ENCODE measurements at regions not wholly inside any gene's neighbourhood (a gene's known extent, or its start where the extent isn't known, plus 50 kb on each side); places are given as distances from the start of the nearest gene placed in this dataset.

DNA sequence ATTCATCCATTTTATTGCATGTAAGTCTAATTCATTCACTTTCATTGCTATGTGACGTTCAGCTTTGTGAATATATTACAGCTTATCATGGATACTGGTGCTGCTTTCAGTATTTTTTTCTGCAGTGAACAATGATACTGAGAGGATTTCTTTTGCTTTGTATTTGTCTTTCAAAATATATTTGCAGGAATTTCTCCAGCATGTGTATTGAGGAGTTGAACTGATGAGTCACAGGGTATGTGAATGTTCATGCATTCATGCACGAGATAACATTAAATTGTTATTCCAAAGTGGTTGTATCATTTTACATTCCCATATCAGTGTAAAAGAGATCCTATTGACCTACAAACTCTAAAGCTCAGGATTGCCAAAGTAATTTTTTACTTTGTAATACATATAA is 283.8 kb upstream of the ARSJ start:
- no peak for TF ChIP-seq CTCF (conservative IDR thresholded peaks at IDR 0.05; ENCODE audit: low read length)
- TF ChIP-seq EZH2phosphoT487 (IDR thresholded peaks at IDR 0.05; ENCODE audit: borderline replicate concordance, low read depth, low read length), result no peak

Measured in OCI-LY7 (cell line).